Activated naive CD8-positive, alpha-beta T cell treated with anti-CD3 and anti-CD28 coated beads for 36 hours (primary cell): ENCODE measurements at regions not wholly inside any gene's neighbourhood (a gene's known extent, or its start where the extent isn't known, plus 50 kb on each side); places are given as distances from the start of the nearest gene placed in this dataset.

ENCODE experiments used
- DNase-seq: peaks from one replicate; pipeline ENCODE4 v3.0.0; 2021
- H3K27ac Mint-ChIP-seq: one replicate; pipeline ENCODE4 v1.8.0; 2022; ENCODE audit warnings: mild to moderate bottlenecking, moderate library complexity, mixed read lengths
- H3K27me3 Mint-ChIP-seq: one replicate; pipeline ENCODE4 v1.8.0; 2022; ENCODE audit warnings: mild to moderate bottlenecking, mixed read lengths
- H3K36me3 Mint-ChIP-seq: one replicate; pipeline ENCODE4 v1.8.0; 2021; ENCODE audit warnings: mild to moderate bottlenecking, mixed read lengths
- H3K4me1 Mint-ChIP-seq: one replicate; pipeline ENCODE4 v1.8.0; 2021; ENCODE audit warnings: mixed read lengths
- H3K4me3 Mint-ChIP-seq: one replicate; pipeline ENCODE4 v1.8.0; 2022; ENCODE audit warnings: mild to moderate bottlenecking, moderate library complexity, mixed read lengths
- H3K9me3 Mint-ChIP-seq: one replicate; pipeline ENCODE4 v1.8.0; 2022; ENCODE audit warnings: mixed read lengths

DNA sequence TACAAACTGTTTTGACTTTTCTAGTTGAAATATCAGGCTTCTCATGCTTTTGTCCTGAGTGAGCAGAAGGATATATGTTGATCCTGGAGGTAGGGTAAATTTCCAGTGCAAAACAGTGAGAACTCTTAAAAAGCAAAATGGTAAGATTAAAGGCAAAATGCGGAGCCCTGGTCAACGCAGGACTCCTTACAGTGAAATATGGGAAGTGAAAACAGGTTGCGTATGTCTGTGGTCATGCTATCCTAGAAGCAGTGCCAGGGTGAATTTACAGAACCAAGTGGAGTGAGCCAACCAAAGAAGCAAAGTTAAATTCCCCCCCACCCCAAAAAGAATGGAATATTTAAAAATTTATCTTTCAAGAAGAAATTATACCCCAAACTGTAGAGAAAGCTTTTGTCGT is 256.4 kb downstream of the NR2F2 start:
- H3K27ac Mint-ChIP-seq = no peak overlapping the region
- H3K4me3 Mint-ChIP-seq = no peak overlapping the region
- peaks cover 7% of the 10 kb centered on the region for H3K27me3 Mint-ChIP-seq
- no peak for DNase-seq
- no peaks in the 10 kb centered on the region for H3K9me3 Mint-ChIP-seq
- no peaks in the 10 kb centered on the region for H3K4me1 Mint-ChIP-seq
- no peaks in the 10 kb centered on the region for H3K36me3 Mint-ChIP-seq

- H3K4me3 Mint-ChIP-seq = no peak overlapping the region
- no peak for DNase-seq
- H3K9me3 Mint-ChIP-seq = no peaks in the 10 kb centered on the region
- H3K27me3 Mint-ChIP-seq = peaks cover 13% of the 10 kb centered on the region
- no peak overlapping the region for H3K27ac Mint-ChIP-seq
- H3K36me3 Mint-ChIP-seq = no peaks in the 10 kb centered on the region
- H3K4me1 Mint-ChIP-seq = no peaks in the 10 kb centered on the region
Observed at GRCh38 chr15:96589864-96590263, 259.4 kb downstream of the NR2F2 start.

- no peaks in the 10 kb centered on the region for H3K4me1 Mint-ChIP-seq
- no peaks in the 10 kb centered on the region for H3K9me3 Mint-ChIP-seq
- H3K36me3 Mint-ChIP-seq = no peaks in the 10 kb centered on the region
- peaks cover 7% of the 10 kb centered on the region for H3K27me3 Mint-ChIP-seq
- no peak overlapping the region for H3K27ac Mint-ChIP-seq
- DNase-seq = no peak
- H3K4me3 Mint-ChIP-seq = no peak overlapping the region
Observed at GRCh38 chr15:96593735-96594134, 263.2 kb downstream of the NR2F2 start.

DNA sequence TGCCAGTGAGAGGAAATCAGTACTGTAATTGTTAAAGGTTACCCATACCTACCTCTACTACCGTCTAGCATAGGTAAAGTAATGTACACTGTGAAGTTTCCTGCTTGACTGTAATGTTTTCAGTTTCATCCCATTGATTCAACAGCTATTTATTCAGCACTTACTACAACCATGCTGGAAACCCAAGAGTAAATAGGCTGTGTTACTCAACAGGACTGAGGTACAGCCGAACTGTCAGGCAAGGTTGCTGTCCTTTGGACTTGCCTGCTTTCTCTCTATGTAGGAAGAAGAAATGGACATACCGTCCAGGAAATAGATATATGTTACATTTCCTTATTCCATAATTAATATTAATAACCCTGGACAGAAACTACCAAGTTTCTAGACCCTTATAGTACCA is 265.5 kb downstream of the NR2F2 start:
- Mint-ChIP-seq H3K27me3 (peaks cover 7% of the 10 kb centered on the region), H3K4me1 (no peaks in the 10 kb centered on the region), H3K36me3 (no peaks in the 10 kb centered on the region), H3K9me3 (no peaks in the 10 kb centered on the region), H3K27ac (no peak overlapping the region), H3K4me3 (no peak overlapping the region)
- no peak for DNase-seq

- H3K4me3 Mint-ChIP-seq = no peak overlapping the region
- H3K36me3 Mint-ChIP-seq = no peaks in the 10 kb centered on the region
- no peak for DNase-seq
- H3K27ac Mint-ChIP-seq = no peak overlapping the region
- no peaks in the 10 kb centered on the region for H3K4me1 Mint-ChIP-seq
- peaks cover 5% of the 10 kb centered on the region for H3K27me3 Mint-ChIP-seq
- H3K9me3 Mint-ChIP-seq = no peaks in the 10 kb centered on the region
Observed at GRCh38 chr15:96598514-96598913, 268.0 kb downstream of the NR2F2 start.

DNA sequence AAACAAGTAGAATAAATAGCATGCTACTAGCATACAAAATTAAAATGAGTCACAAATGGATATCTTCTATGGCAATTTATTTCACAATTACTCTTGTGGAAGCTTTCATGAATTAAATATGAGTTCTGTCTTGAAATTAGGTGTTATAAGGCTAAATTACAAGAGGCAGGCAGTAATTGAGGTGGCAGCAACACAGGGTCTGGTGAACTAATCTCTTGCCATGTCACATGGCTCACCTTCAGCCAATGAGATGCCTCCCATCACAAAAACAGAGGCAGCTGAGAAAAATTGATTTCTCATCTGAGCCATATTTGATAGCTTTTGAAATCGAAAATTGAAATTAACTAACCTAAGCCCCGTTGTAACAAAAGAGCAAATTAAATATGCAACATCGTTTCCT is 268.8 kb downstream of the NR2F2 start:
- no peaks in the 10 kb centered on the region for H3K9me3 Mint-ChIP-seq
- H3K27ac Mint-ChIP-seq = no peak overlapping the region
- H3K27me3 Mint-ChIP-seq = peaks cover 4% of the 10 kb centered on the region
- H3K4me3 Mint-ChIP-seq = no peak overlapping the region
- no peaks in the 10 kb centered on the region for H3K36me3 Mint-ChIP-seq
- no peaks in the 10 kb centered on the region for H3K4me1 Mint-ChIP-seq
- no peak for DNase-seq

DNA sequence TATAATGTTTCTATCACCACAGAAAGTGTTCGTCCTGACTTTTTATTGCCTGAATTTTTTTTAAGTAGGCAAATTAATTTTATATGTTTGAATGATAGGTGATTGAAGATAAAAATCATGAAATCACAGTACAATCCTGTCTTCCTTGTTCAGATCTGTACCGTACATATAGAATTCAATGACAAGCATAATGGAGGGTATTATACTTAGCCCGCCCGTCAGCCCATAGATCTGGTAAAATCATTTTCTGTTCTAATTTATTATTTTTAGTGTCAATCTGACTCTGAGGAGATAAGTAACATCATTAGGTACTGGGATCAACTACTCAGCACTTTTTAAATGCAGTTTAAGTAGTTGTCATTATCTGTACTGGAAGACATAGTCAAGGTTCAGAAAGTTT is 269.9 kb downstream of the NR2F2 start:
- Mint-ChIP-seq H3K4me1 (no peaks in the 10 kb centered on the region), H3K36me3 (no peaks in the 10 kb centered on the region), H3K4me3 (no peak overlapping the region), H3K9me3 (no peaks in the 10 kb centered on the region), H3K27me3 (no peaks in the 10 kb centered on the region), H3K27ac (no peak overlapping the region)
- no peak for DNase-seq

GRCh38 chr15:96606617-96607016 is 276.1 kb downstream of the NR2F2 start:
- Mint-ChIP-seq H3K27me3 (peaks cover 5% of the 10 kb centered on the region), H3K4me1 (no peaks in the 10 kb centered on the region), H3K27ac (no peak overlapping the region), H3K36me3 (no peaks in the 10 kb centered on the region), H3K9me3 (no peaks in the 10 kb centered on the region), H3K4me3 (no peak overlapping the region)
- DNase-seq = no peak

DNA sequence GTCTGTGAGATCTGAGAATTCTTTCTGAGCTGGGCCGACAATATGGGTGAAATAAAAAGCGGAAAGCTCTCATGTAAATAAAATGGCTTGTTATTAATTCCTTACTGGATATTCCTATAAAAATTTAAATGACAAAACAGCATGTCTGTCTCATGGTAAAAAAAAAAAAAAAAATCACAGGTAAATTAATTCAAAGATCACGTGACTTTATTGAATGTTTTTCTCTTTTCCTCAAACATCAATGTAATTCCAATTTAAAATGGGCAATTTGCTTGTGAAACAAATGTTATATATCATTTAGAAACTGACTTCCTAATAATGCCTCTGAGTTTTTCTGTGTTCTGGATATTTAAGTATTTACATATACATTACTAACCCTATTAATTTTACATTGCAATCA is 280.3 kb downstream of the NR2F2 start:
- Mint-ChIP-seq H3K4me3 (no peak overlapping the region), H3K9me3 (peaks cover 11% of the 10 kb centered on the region), H3K27ac (no peak overlapping the region), H3K27me3 (peaks cover 5% of the 10 kb centered on the region), H3K4me1 (no peaks in the 10 kb centered on the region), H3K36me3 (no peaks in the 10 kb centered on the region)
- no peak for DNase-seq

DNA sequence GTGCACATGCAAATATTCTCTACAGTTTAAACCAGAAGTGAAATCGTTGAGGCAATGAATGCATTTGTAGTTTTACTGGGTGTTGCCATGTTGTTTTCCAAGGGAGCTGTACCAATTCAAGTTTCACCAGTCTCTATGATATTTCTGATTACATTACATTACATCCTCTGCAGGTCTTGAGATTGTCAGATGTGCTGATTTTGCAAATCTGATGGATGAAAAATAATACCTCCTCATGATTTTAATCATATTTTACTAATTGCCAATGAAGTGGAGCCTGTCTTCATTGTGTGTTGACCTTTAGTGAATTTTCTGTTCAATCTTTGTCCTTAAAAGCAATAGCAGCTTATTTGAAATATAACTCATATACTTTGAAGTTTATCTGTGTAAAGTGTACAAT is 282.4 kb downstream of the NR2F2 start:
- no peaks in the 10 kb centered on the region for H3K36me3 Mint-ChIP-seq
- no peak for DNase-seq
- no peaks in the 10 kb centered on the region for H3K4me1 Mint-ChIP-seq
- no peak overlapping the region for H3K27ac Mint-ChIP-seq
- H3K27me3 Mint-ChIP-seq = peaks cover 11% of the 10 kb centered on the region
- no peak overlapping the region for H3K4me3 Mint-ChIP-seq
- peaks cover 12% of the 10 kb centered on the region for H3K9me3 Mint-ChIP-seq

GRCh38 chr15:96619174-96619573 is 288.7 kb downstream of the NR2F2 start:
- Mint-ChIP-seq H3K36me3 (no peaks in the 10 kb centered on the region), H3K27me3 (peaks cover 11% of the 10 kb centered on the region), H3K4me1 (no peaks in the 10 kb centered on the region), H3K27ac (no peak overlapping the region), H3K4me3 (no peak overlapping the region), H3K9me3 (peaks cover 2% of the 10 kb centered on the region)
- no peak for DNase-seq

GRCh38 chr15:96622714-96623113 is 292.2 kb downstream of the NR2F2 start:
- Mint-ChIP-seq H3K4me3 (no peak overlapping the region), H3K4me1 (no peaks in the 10 kb centered on the region), H3K9me3 (no peaks in the 10 kb centered on the region), H3K36me3 (no peaks in the 10 kb centered on the region), H3K27ac (no peak overlapping the region), H3K27me3 (peaks cover 7% of the 10 kb centered on the region)
- DNase-seq = no peak

DNA sequence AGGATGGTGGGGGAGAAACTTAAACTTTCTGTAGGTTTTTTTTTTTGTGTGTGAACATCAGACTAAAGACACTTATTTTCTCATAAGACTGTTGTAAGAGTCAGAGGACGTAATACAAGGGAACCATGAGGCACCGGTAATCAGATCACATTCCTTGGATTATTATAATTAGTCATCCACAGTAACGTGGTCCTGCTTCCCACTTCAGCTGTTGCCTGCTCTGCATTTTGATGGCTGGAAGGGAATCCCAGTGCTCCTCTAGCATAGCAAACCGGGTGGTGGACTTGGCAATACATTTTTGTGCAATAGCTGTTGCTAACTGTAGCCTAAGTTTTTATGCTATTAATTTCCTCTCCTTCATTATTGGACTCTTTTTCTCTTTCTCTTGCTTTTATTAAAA is 294.8 kb downstream of the NR2F2 start:
- Mint-ChIP-seq H3K36me3 (no peaks in the 10 kb centered on the region), H3K4me1 (no peaks in the 10 kb centered on the region), H3K9me3 (no peaks in the 10 kb centered on the region), H3K27me3 (no peaks in the 10 kb centered on the region), H3K27ac (no peak overlapping the region), H3K4me3 (no peak overlapping the region)
- DNase-seq = no peak

GRCh38 chr15:96627031-96627568 is 296.6 kb downstream of the NR2F2 start:
- no peaks in the 10 kb centered on the region for H3K27me3 Mint-ChIP-seq
- H3K4me1 Mint-ChIP-seq = no peaks in the 10 kb centered on the region

GRCh38 chr15:96629511-96629910 is 299.0 kb downstream of the NR2F2 start:
- H3K27ac Mint-ChIP-seq = no peak overlapping the region
- no peak overlapping the region for H3K4me3 Mint-ChIP-seq

More at GRCh38 chr15:96627031-96627568, 296.6 kb downstream of the NR2F2 start:
- Mint-ChIP-seq H3K27ac (no peak overlapping the region), H3K9me3 (no peaks in the 10 kb centered on the region), H3K4me3 (no peak overlapping the region), H3K36me3 (no peaks in the 10 kb centered on the region)
- DNase-seq = no peak

GRCh38 chr15:96638793-96639192 is 308.3 kb downstream of the NR2F2 start:
- H3K27me3 Mint-ChIP-seq = no peaks in the 10 kb centered on the region
- H3K9me3 Mint-ChIP-seq = peaks cover 2% of the 10 kb centered on the region
- no peak overlapping the region for H3K4me3 Mint-ChIP-seq
- no peaks in the 10 kb centered on the region for H3K36me3 Mint-ChIP-seq
- H3K27ac Mint-ChIP-seq = no peak overlapping the region
- no peak for DNase-seq
- H3K4me1 Mint-ChIP-seq = no peaks in the 10 kb centered on the region

More at GRCh38 chr15:96629511-96629910, 299.0 kb downstream of the NR2F2 start:
- Mint-ChIP-seq H3K4me1 (no peaks in the 10 kb centered on the region), H3K9me3 (peaks cover 4% of the 10 kb centered on the region), H3K36me3 (no peaks in the 10 kb centered on the region), H3K27me3 (no peaks in the 10 kb centered on the region)
- no peak for DNase-seq

DNA sequence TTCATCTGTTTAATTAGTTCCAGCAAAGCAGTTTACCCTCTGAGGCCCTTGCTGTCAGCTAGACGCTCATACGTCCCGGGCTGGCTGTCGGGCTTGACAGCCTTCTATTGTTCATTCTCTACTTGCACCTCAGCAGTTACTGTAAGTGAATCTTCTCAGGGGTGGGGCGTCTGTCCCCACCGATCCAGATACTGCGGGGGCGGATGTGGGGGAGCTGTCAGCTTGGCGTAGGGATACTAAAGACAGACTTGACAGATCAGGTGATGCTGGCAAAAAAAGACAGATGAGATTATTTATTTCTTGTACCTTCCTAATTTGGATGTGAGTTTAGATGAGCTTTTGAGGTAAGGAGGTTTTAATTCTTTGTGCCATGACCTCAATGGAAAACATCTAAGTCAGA is 315.3 kb downstream of the NR2F2 start:
- Mint-ChIP-seq H3K27me3 (peaks cover 3% of the 10 kb centered on the region), H3K4me1 (no peaks in the 10 kb centered on the region), H3K4me3 (no peak overlapping the region), H3K27ac (no peak overlapping the region), H3K36me3 (peaks cover 1% of the 10 kb centered on the region), H3K9me3 (peaks cover 5% of the 10 kb centered on the region)
- DNase-seq = no peak
